H1 (cell line): ENCODE measurements at regions not wholly inside any gene's neighbourhood (a gene's known extent, or its start where the extent isn't known, plus 50 kb on each side); places are given as distances from the start of the nearest gene placed in this dataset.
"Not testable (repeated sequence)": the region's sequence is repeated elsewhere in the genome, so short reads cannot be mapped to it uniquely, and the experiment has no call there.

Source experiments
- CTCF ChIA-PET: fragments of 300-600 bp; sonication (Branson Sonifier 250); formaldehyde crosslinking; loops from one replicate; lab custom pipeline; 2021; ENCODE audit not compliant: partially characterized antibody; lab: Charles Lee
- POLR2A ChIA-PET: fragments of 300-600 bp; sonication (Branson Sonifier 250); formaldehyde crosslinking; loops from one replicate; lab custom pipeline; 2021; ENCODE audit warnings: inconsistent platforms; ENCODE audit not compliant: partially characterized antibody; lab: Charles Lee
- DNase-seq, 2 experiments: peaks; one replicate each; pipeline versions ENCODE4 v3.0.0 to v3.0.0-alpha.2; 2010 to 2022; ENCODE audit warnings: low spot score in 2 of 2, low read depth in 1 of 2, mixed read lengths in 1 of 2
- FAIRE-seq: peaks from 2 replicates; lab custom pipeline; 2011; peaks lifted over from hg19 to GRCh38; lab: Jason Lieb, UNC
- H2AFZ ChIP-seq: 2 replicates; pipeline ENCODE4 v1.8.1; 2012; ENCODE audit warnings: low read length, inconsistent platforms
- H2AK5ac ChIP-seq: 2 replicates; pipeline ENCODE4 v1.6.1; 2013; ENCODE audit warnings: low read depth, low read length
- H2BK120ac ChIP-seq: replicated peaks from 2 replicates; pipeline ENCODE3; 2013; ENCODE audit warnings: low read depth, low read length, inconsistent platforms
- H2BK12ac ChIP-seq: 2 replicates; pipeline ENCODE4 v1.6.1; 2013; ENCODE audit warnings: low read depth, low read length
- H2BK15ac ChIP-seq: 2 replicates; pipeline ENCODE4 v1.6.1; 2013; ENCODE audit warnings: low read length
- H2BK20ac ChIP-seq: 2 replicates; pipeline ENCODE4 v1.6.1; 2013; ENCODE audit warnings: low read length
- H2BK5ac ChIP-seq: 2 replicates; pipeline ENCODE4 v1.6.1; 2013; ENCODE audit warnings: low read depth, low read length
- H3K14ac ChIP-seq: 2 replicates; pipeline ENCODE4 v1.6.1; 2013; ENCODE audit warnings: inconsistent platforms; ENCODE audit not compliant: insufficient read length
- H3K18ac ChIP-seq: 2 replicates; pipeline ENCODE4 v1.6.1; 2013; ENCODE audit warnings: low read length; ENCODE audit errors: extremely low read depth
- H3K23ac ChIP-seq: 2 replicates; pipeline ENCODE4 v1.6.1; 2013; ENCODE audit warnings: inconsistent platforms; ENCODE audit not compliant: insufficient read length
- H3K23me2 ChIP-seq: 2 replicates; pipeline ENCODE4 v1.6.1; 2013; ENCODE audit warnings: low read depth, low read length
- H3K27ac ChIP-seq: 2 replicates; pipeline ENCODE4 v1.6.1; 2011; ENCODE audit warnings: low read depth, low read length, inconsistent platforms
- H3K27me3 ChIP-seq, 4 experiments: replicated peaks in 1 of 4; 1 replicate in 1 of 4; 2 replicates in 3 of 4; pipeline versions ENCODE4 v1.6.1 to v1.8.1; 2011 to 2013; ENCODE audit warnings: low read length in 3 of 4, mild to moderate bottlenecking in 3 of 4, inconsistent platforms in 2 of 4, mixed read lengths in 2 of 4, moderate library complexity in 1 of 4; ENCODE audit not compliant: control insufficient read depth in 3 of 4, insufficient read depth in 3 of 4; ENCODE audit errors: extremely low read depth in 1 of 4
- H3K36me3 ChIP-seq, 4 experiments: 2 replicates each; pipeline versions ENCODE4 v1.6.1 to v1.8.1; 2011 to 2013; ENCODE audit warnings: mild to moderate bottlenecking in 4 of 4, low read length in 3 of 4, moderate library complexity in 2 of 4, control low read depth in 1 of 4, inconsistent platforms in 1 of 4; ENCODE audit not compliant: insufficient read depth in 4 of 4, control insufficient read depth in 2 of 4
- H3K4ac ChIP-seq: replicated peaks from 2 replicates; pipeline ENCODE3; 2013; ENCODE audit warnings: low read length, low read depth, mixed read lengths, inconsistent platforms; ENCODE audit not compliant: insufficient read length
- H3K4me1 ChIP-seq, 4 experiments: replicated peaks in 1 of 4; 1 replicate in 1 of 4; 2 replicates in 3 of 4; pipeline versions ENCODE4 v1.6.1 to v1.8.1; 2011 to 2013; ENCODE audit warnings: low read length in 3 of 4, inconsistent platforms in 2 of 4, mixed read lengths in 1 of 4; ENCODE audit not compliant: insufficient read depth in 4 of 4, control insufficient read depth in 3 of 4
- H3K4me2 ChIP-seq, 2 experiments: 2 replicates each; pipeline versions ENCODE4 v1.6.1 to v1.8.1; 2011 to 2013; ENCODE audit warnings: low read depth in 2 of 2, low read length in 2 of 2, control low read depth in 1 of 2, inconsistent platforms in 1 of 2, mild to moderate bottlenecking in 1 of 2; ENCODE audit not compliant: insufficient read depth in 1 of 2
- H3K4me3 ChIP-seq, 4 experiments: fragments of 200-600, 300-600 bp in 1 of 4; sonication (generic), shearing (Covaris generic), sonication (Bioruptor Twin) in 1 of 4; 2 replicates each; pipeline versions ENCODE4 v1.5.1 to v1.8.1; 2011 to 2016; ENCODE audit warnings: low read length in 4 of 4, low read depth in 3 of 4, control low read depth in 2 of 4, inconsistent platforms in 2 of 4, mild to moderate bottlenecking in 2 of 4, mixed read lengths in 1 of 4, moderate library complexity in 1 of 4; ENCODE audit not compliant: insufficient read depth in 2 of 4; ENCODE audit errors: extremely low read depth in 1 of 4
- H3K56ac ChIP-seq: replicated peaks from 2 replicates; pipeline ENCODE3; 2013; ENCODE audit warnings: low read depth, mild to moderate bottlenecking, mixed read lengths, low read length, inconsistent platforms; ENCODE audit not compliant: insufficient read length
- H3K79me1 ChIP-seq: 2 replicates; pipeline ENCODE4 v1.6.1; 2013; ENCODE audit warnings: low read depth, low read length, control low read depth
- H3K79me2 ChIP-seq, 2 experiments: 2 replicates each; pipeline versions ENCODE4 v1.6.1 to v1.8.1; 2012 to 2013; ENCODE audit warnings: low read length in 2 of 2, mild to moderate bottlenecking in 2 of 2, inconsistent platforms in 1 of 2; ENCODE audit not compliant: insufficient read depth in 2 of 2, control insufficient read depth in 1 of 2
- H3K9ac ChIP-seq, 4 experiments: replicated peaks in 1 of 4; 1 replicate in 1 of 4; 2 replicates in 3 of 4; pipeline versions ENCODE4 v1.6.1 to v1.8.1; 2011 to 2013; ENCODE audit warnings: low read depth in 3 of 4, low read length in 3 of 4, control low read depth in 2 of 4, mild to moderate bottlenecking in 2 of 4, moderate library complexity in 2 of 4, inconsistent platforms in 1 of 4; ENCODE audit errors: extremely low read depth in 1 of 4
- H3K9me3 ChIP-seq, 2 experiments: 2 replicates each; pipeline versions ENCODE4 v1.6.1 to v1.8.1; 2012 to 2013; ENCODE audit warnings: mild to moderate bottlenecking in 2 of 2, moderate library complexity in 2 of 2, control low read depth in 1 of 2, inconsistent platforms in 1 of 2, low read depth in 1 of 2, low read length in 1 of 2, mixed read lengths in 1 of 2; ENCODE audit not compliant: insufficient read depth in 2 of 2
- H4K20me1 ChIP-seq, 2 experiments: replicated peaks in 1 of 2; 2 replicates each; pipeline versions ENCODE3 to v1.8.1; 2011 to 2013; ENCODE audit warnings: inconsistent platforms in 2 of 2, low read length in 2 of 2, mild to moderate bottlenecking in 1 of 2; ENCODE audit not compliant: insufficient read depth in 2 of 2, control insufficient read depth in 1 of 2
- H4K5ac ChIP-seq: 2 replicates; pipeline ENCODE4 v1.6.1; 2013; ENCODE audit warnings: low read length, low read depth, mixed read lengths, inconsistent platforms; ENCODE audit not compliant: insufficient read length
- H4K8ac ChIP-seq: 2 replicates; pipeline ENCODE4 v1.8.0; 2013; ENCODE audit warnings: mild to moderate bottlenecking, moderate library complexity, low read length, inconsistent platforms; ENCODE audit not compliant: insufficient read depth; ENCODE audit errors: extremely low read depth
- H4K91ac ChIP-seq: replicated peaks from 2 replicates; pipeline ENCODE3; 2013; ENCODE audit warnings: low read length, mixed read lengths, inconsistent platforms; ENCODE audit not compliant: insufficient read length
- WGBS, 2 experiments: shearing (Covaris generic) in 1 of 2; methylation state at CpG; one replicate each; pipeline versions ENCODE4 v1.1.6 to v1.1.7; 2013 to 2015; ENCODE audit warnings: low lambda C conversion rate in 2 of 2, mixed read lengths in 2 of 2, inconsistent platforms in 1 of 2, low coverage in 1 of 2, missing lambda C conversion rate in 1 of 2; ENCODE audit not compliant: insufficient replicate concordance in 2 of 2, insufficient coverage in 1 of 2, insufficient read length in 1 of 2; ENCODE audit errors: extremely low coverage in 1 of 2, missing lambda C conversion rate in 1 of 2; 5-methylcytosine and 5-hydroxymethylcytosine counted together

- H3K9ac ChIP-seq, H3K14ac ChIP-seq, H3K18ac ChIP-seq, H2BK5ac ChIP-seq, H4K91ac ChIP-seq, H2BK15ac ChIP-seq, H3K9me3 ChIP-seq, H3K79me1 ChIP-seq, H4K5ac ChIP-seq, DNase-seq, H3K56ac ChIP-seq, H3K79me2 ChIP-seq, CTCF ChIA-PET, H3K4me3 ChIP-seq, H2BK12ac ChIP-seq, FAIRE-seq, H3K27ac ChIP-seq, H3K36me3 ChIP-seq, H3K4me2 ChIP-seq, H2BK20ac ChIP-seq, H3K27me3 ChIP-seq, H3K23me2 ChIP-seq, H4K8ac ChIP-seq, H3K4me1 ChIP-seq, H3K4ac ChIP-seq, H2AFZ ChIP-seq, H2AK5ac ChIP-seq, POLR2A ChIA-PET, H3K23ac ChIP-seq, H2BK120ac ChIP-seq, H4K20me1 ChIP-seq: not testable (repeated sequence)
- 96% methylated on average over 11 of the region's 15 CpGs; no CpG with 5 or more reads in 1 of the 2 experiments for WGBS, 2 experiments
These were observed 919.2 kb upstream of the ARRDC3 start for GRCh38 chr5:92302356-92302755.
